Endothelial cell (in vitro differentiated cells): ENCODE measurements at regions not wholly inside any gene's neighbourhood (a gene's known extent, or its start where the extent isn't known, plus 50 kb on each side); places are given as distances from the start of the nearest gene placed in this dataset.
"Not testable (repeated sequence)": the region's sequence is repeated elsewhere in the genome, so short reads cannot be mapped to it uniquely, and the experiment has no call there.

Experiments
- DNase-seq: peaks from one replicate; pipeline ENCODE4 v3.0.0; 2021; ENCODE audit warnings: low spot score
- H3K27ac Mint-ChIP-seq: one replicate; pipeline ENCODE4 v1.8.0; 2021; ENCODE audit warnings: mixed read lengths, inconsistent platforms; ENCODE audit not compliant: unreplicated experiment
- H3K27me3 Mint-ChIP-seq: one replicate; pipeline ENCODE4 v1.8.0; 2021; ENCODE audit warnings: mild to moderate bottlenecking, moderate library complexity, mixed read lengths, inconsistent platforms; ENCODE audit not compliant: unreplicated experiment
- H3K36me3 Mint-ChIP-seq: one replicate; pipeline ENCODE4 v1.8.0; 2021; ENCODE audit warnings: mild to moderate bottlenecking, low read depth, mixed read lengths, inconsistent platforms; ENCODE audit not compliant: unreplicated experiment
- H3K4me1 Mint-ChIP-seq: one replicate; pipeline ENCODE4 v1.8.0; 2021; ENCODE audit warnings: mild to moderate bottlenecking, mixed read lengths, inconsistent platforms; ENCODE audit not compliant: unreplicated experiment
- H3K4me3 Mint-ChIP-seq: one replicate; pipeline ENCODE4 v1.8.0; 2021; ENCODE audit warnings: mild to moderate bottlenecking, mixed read lengths, inconsistent platforms; ENCODE audit not compliant: unreplicated experiment
- H3K9me3 Mint-ChIP-seq: one replicate; pipeline ENCODE4 v1.8.0; 2021; ENCODE audit warnings: mixed read lengths, inconsistent platforms; ENCODE audit not compliant: unreplicated experiment
- CTCF ChIP-seq: fragments of 200-600 bp; sonication (generic); IDR thresholded peaks from one replicate; pipeline ENCODE4 v1.5.0; 2021; ENCODE audit warnings: antibody characterized with exemption; ENCODE audit not compliant: unreplicated experiment

GRCh38 chr3:164023480-164023879 lies 1054.8 kb downstream of the SI start:
- Mint-ChIP-seq H3K4me3 (no peak overlapping the region), H3K27me3 (peaks cover 5% of the 10 kb centered on the region), H3K36me3 (peaks cover 3% of the 10 kb centered on the region), H3K9me3 (no peaks in the 10 kb centered on the region), H3K27ac (no peak overlapping the region), H3K4me1 (no peaks in the 10 kb centered on the region)
- no peak for DNase-seq
- no peak for TF ChIP-seq CTCF

- Mint-ChIP-seq H3K36me3 (no peaks in the 10 kb centered on the region), H3K9me3 (no peaks in the 10 kb centered on the region), H3K27me3 (no peaks in the 10 kb centered on the region), H3K4me1 (peaks cover 2% of the 10 kb centered on the region), H3K4me3 (no peak overlapping the region), H3K27ac (no peak overlapping the region)
- no peak for TF ChIP-seq CTCF
- DNase-seq: no peak
These were observed 1059.8 kb downstream of the SI start for GRCh38 chr3:164018500-164018899.

- H3K4me3 Mint-ChIP-seq: no peak overlapping the region
- H3K9me3 Mint-ChIP-seq: no peaks in the 10 kb centered on the region
- TF ChIP-seq CTCF: no peak
- H3K27ac Mint-ChIP-seq: no peak overlapping the region
- H3K27me3 Mint-ChIP-seq: no peaks in the 10 kb centered on the region
- no peaks in the 10 kb centered on the region for H3K4me1 Mint-ChIP-seq
- peaks cover 4% of the 10 kb centered on the region for H3K36me3 Mint-ChIP-seq
- no peak for DNase-seq
These were observed 1070.5 kb downstream of the SI start for GRCh38 chr3:164007765-164008164.

- Mint-ChIP-seq H3K4me3 (peak overlapping the region; percentile 56), H3K4me1 (peaks cover 8% of the 10 kb centered on the region), H3K27ac (no peak overlapping the region), H3K27me3 (peaks cover 4% of the 10 kb centered on the region), H3K36me3 (peaks cover 4% of the 10 kb centered on the region), H3K9me3 (no peaks in the 10 kb centered on the region)
- DNase-seq: no peak
- no peak for TF ChIP-seq CTCF
These were observed 1074.1 kb downstream of the SI start for GRCh38 chr3:164004205-164004604.

- DNase-seq, H3K4me3 Mint-ChIP-seq, H3K9me3 Mint-ChIP-seq, H3K27me3 Mint-ChIP-seq, H3K27ac Mint-ChIP-seq, H3K36me3 Mint-ChIP-seq, H3K4me1 Mint-ChIP-seq: not testable (repeated sequence)
These were observed 1075.3 kb downstream of the SI start for GRCh38 chr3:164003016-164003415.

- H3K27ac Mint-ChIP-seq: no peak overlapping the region
- no peaks in the 10 kb centered on the region for H3K4me1 Mint-ChIP-seq
- no peaks in the 10 kb centered on the region for H3K27me3 Mint-ChIP-seq
- H3K9me3 Mint-ChIP-seq: no peaks in the 10 kb centered on the region
- no peaks in the 10 kb centered on the region for H3K36me3 Mint-ChIP-seq
- no peak for DNase-seq
- no peak overlapping the region for H3K4me3 Mint-ChIP-seq
- no peak for TF ChIP-seq CTCF
These were observed 1094.4 kb downstream of the SI start for GRCh38 chr3:163983940-163984339.
